ENCODE measurements at regions not wholly inside any gene's neighbourhood (a gene's known extent, or its start where the extent isn't known, plus 50 kb on each side); places are given as distances from the start of the nearest gene placed in this dataset.

GRCh38 chr4:106481801-106482200, 113.2 kb upstream of the GIMD1 start:
- POLR2A ChIA-PET, result no interaction called here
- no peaks in the 10 kb centered on the region for H3K9me1 ChIP-seq (replicated peaks; ENCODE audit: control insufficient read depth, extremely low read depth, insufficient read depth, low read length)
- FAIRE-seq (no peak), DNase-seq (ENCODE audit: low read depth, low spot score) (no peak)
- no peaks in the 10 kb centered on the region for H3K27me3 ChIP-seq (ENCODE audit: control insufficient read depth in 2 of 2, insufficient read depth in 2 of 2, low read length in 2 of 2)
- H3K4me2 ChIP-seq (ENCODE audit: insufficient read depth, low read length), result no peak overlapping the region
- no peak overlapping the region for H3K4me3 ChIP-seq (replicated peaks in 1 of 3; ENCODE audit: insufficient read depth in 1 of 3, low read depth in 1 of 3, low read length in 3 of 3)
- no peaks in the 10 kb centered on the region for H3K4me1 ChIP-seq (ENCODE audit: control insufficient read depth, extremely low read depth, insufficient read depth, low read length)
- no peaks in the 10 kb centered on the region for H3K36me3 ChIP-seq (ENCODE audit: control insufficient read depth in 2 of 2, extremely low read depth in 1 of 2, insufficient read depth in 2 of 2, low read length in 2 of 2)
- no peak overlapping the region for H3K27ac ChIP-seq (ENCODE audit: insufficient read depth, low read depth, low read length)
- no TSS peak for BruUV-seq (replicated peaks)
- H4K20me1 ChIP-seq (replicated peaks; ENCODE audit: control insufficient read depth, extremely low read depth, insufficient read depth, low read length), result no peaks in the 10 kb centered on the region
- no peaks in the 10 kb centered on the region for H3K79me2 ChIP-seq (ENCODE audit: control insufficient read depth, insufficient read depth, low read length)
- no peak overlapping the region for H2AFZ ChIP-seq (ENCODE audit: low read depth, low read length)
- no peaks in the 10 kb centered on the region for H3K9me3 ChIP-seq (replicated peaks; ENCODE audit: control insufficient read depth, insufficient read depth, low read length)
- TF ChIP-seq POLR2AphosphoS5 (IDR thresholded peaks at IDR 0.05; ENCODE audit: insufficient read depth, low read depth, low read length), result no peak
- TF ChIP-seq MAX (IDR thresholded peaks at IDR 0.05; ENCODE audit: insufficient read depth, insufficient read length), result no peak
- TF ChIP-seq FOS (IDR thresholded peaks at IDR 0.05; ENCODE audit: borderline replicate concordance, insufficient read depth, low read length), result no peak
- TF ChIP-seq CTCF (IDR thresholded peaks at IDR 0.05; ENCODE audit: extremely low read depth in 1 of 2, insufficient read depth in 1 of 2, low read depth in 1 of 2, low read length in 2 of 2), result no peak
- no peak for TF ChIP-seq JUN (IDR thresholded peaks at IDR 0.05; ENCODE audit: borderline replicate concordance, insufficient read depth, insufficient read length, low read depth)
- no peak for TF ChIP-seq POLR2A (IDR thresholded peaks at IDR 0.05; ENCODE audit: low read depth, low read length)
- no peak for TF ChIP-seq EZH2 (IDR thresholded peaks at IDR 0.05; ENCODE audit: borderline replicate concordance, low read depth, low read length, severe bottlenecking)
- no peak for TF ChIP-seq GATA2 (IDR thresholded peaks at IDR 0.05; ENCODE audit: insufficient read depth, insufficient read length, low read depth, low read length)
- TF ChIP-seq MYC (IDR thresholded peaks at IDR 0.05; ENCODE audit: low read depth, low read length), result no peak
- intact Hi-C loops (cut with micrococcal nuclease), result no loop called here
- CTCF ChIA-PET, result no interaction called here
- no peak overlapping the region for H3K9ac ChIP-seq (replicated peaks; ENCODE audit: extremely low read depth, insufficient read depth, low read length)
- dilution Hi-C loops (cut with MboI; ENCODE audit: extremely low pct_ligation_motif_present, low sequenced_read_pairs), result no loop called here

Measured in endothelial cell of umbilical vein (primary cell).